ENCODE measurements at regions not wholly inside any gene's neighbourhood (a gene's known extent, or its start where the extent isn't known, plus 50 kb on each side); places are given as distances from the start of the nearest gene placed in this dataset.

DNA sequence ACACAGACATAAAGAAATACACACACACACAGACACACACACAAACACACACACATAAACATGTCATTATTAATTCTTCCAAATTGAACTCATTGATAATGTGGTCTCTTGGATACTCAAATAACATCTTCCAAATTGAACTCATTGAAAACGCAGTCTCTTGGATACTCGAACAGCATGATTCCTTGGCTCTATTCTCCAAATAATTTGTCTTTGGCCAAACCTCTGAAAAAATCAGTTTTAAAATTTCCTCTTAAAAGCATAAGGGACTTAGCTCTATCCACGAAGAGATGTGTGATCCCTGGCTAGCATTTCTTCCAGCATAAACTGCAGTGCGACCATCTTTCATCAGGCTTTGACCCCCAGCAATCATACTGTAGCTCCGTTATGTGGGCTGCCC is 296.6 kb downstream of the IRX2 start:
- TF ChIP-seq POLR2A (IDR thresholded peaks at IDR 0.05; ENCODE audit: low read depth, low read length), result no peak
- FAIRE-seq (no peak), DNase-seq (ENCODE audit: insufficient read length, low spot score) (no peak)

DNA sequence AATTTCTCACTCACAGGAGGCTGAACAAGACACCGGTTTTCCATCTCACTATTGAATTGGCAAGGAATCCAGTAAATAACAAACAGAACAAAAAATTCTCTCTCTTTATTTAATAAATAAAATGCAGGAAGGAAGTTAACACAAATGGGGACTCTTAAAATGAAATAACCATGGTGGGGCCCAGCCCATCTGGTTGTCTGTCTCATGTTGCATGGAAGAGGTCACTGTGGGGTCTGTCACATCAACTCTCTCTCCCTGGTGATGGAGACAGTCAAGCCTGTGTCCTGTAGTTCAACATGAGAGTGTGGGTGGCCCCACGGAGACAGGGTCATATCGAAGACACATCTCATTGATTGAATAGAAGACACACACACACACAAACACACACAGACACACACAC is 297.7 kb downstream of the IRX2 start:
- TF ChIP-seq POLR2A (IDR thresholded peaks at IDR 0.05; ENCODE audit: low read depth, low read length), result no peak
- FAIRE-seq (no peak), DNase-seq (ENCODE audit: insufficient read length, low spot score) (no peak)

DNA sequence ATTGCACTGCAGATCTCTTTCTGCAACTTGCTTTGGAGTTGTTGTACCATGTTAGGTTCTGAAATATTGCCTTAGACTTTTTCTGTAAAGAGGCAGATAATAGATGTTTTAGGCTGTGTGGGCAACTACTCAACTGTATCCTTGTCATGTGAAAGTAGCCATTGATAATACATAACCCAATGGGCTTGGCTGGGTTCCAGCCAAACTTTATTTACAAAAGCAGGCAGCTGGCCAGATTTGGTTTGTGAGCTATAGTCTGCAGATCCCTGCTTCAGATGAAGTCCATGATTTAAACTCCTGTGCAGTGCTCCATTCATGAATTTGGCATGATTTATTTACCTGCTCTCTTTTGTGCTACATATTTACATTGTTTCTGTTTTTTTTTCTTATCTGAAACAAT is 300.4 kb downstream of the IRX2 start:
- DNase-seq (ENCODE audit: insufficient read length, low spot score), result no peak
- TF ChIP-seq POLR2A (IDR thresholded peaks at IDR 0.05; ENCODE audit: low read depth, low read length), result no peak
- FAIRE-seq, result no peak

- no peak for FAIRE-seq
- TF ChIP-seq POLR2A (IDR thresholded peaks at IDR 0.05; ENCODE audit: low read depth, low read length), result no peak
Measured at GRCh38 chr5:2442496-2443354, 308.8 kb downstream of the IRX2 start.

GRCh38 chr5:2441495-2442180 is 309.8 kb downstream of the IRX2 start:
- TF ChIP-seq POLR2A (IDR thresholded peaks at IDR 0.05; ENCODE audit: low read depth, low read length), result no peak
- no peak for FAIRE-seq

More at GRCh38 chr5:2442496-2443354, 308.8 kb downstream of the IRX2 start:
- no peak for DNase-seq (ENCODE audit: insufficient read length, low spot score)

GRCh38 chr5:2439608-2440007 is 311.9 kb downstream of the IRX2 start:
- DNase-seq (ENCODE audit: insufficient read length, low spot score) (no peak), FAIRE-seq (peak; percentile 6)
- no peak for TF ChIP-seq POLR2A (IDR thresholded peaks at IDR 0.05; ENCODE audit: low read depth, low read length)

More at GRCh38 chr5:2441495-2442180, 309.8 kb downstream of the IRX2 start:
- no peak for DNase-seq (ENCODE audit: insufficient read length, low spot score)

- no peak for FAIRE-seq
Measured at GRCh38 chr5:2433086-2433485, 318.4 kb downstream of the IRX2 start.

GRCh38 chr5:2432076-2432920 is 319.2 kb downstream of the IRX2 start:
- TF ChIP-seq POLR2A (IDR thresholded peaks at IDR 0.05; ENCODE audit: low read depth, low read length), result no peak
- FAIRE-seq (no peak), DNase-seq (ENCODE audit: insufficient read length, low spot score) (no peak)

More at GRCh38 chr5:2433086-2433485, 318.4 kb downstream of the IRX2 start:
- no peak for DNase-seq (ENCODE audit: insufficient read length, low spot score)
- no peak for TF ChIP-seq POLR2A (IDR thresholded peaks at IDR 0.05; ENCODE audit: low read depth, low read length)

DNA sequence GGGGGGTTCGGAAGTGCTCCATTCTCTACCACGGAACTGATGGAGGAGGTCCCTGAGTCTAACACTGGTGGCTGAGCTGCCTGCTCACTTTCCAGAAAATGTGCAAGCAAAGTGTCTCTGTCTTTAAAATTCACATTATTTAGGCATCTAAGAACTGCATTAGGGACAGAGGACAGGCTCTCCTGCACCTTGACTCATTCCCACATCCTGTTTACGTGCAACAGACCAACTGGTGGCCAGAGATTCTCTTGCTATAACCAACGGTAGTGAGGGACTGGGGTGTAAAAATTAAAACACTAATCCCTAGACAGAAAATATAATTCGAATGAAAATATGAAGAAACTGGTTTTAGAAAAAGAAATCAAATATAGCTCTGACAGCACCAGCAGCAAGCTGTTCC is 320.9 kb downstream of the IRX2 start:
- DNase-seq (ENCODE audit: insufficient read length, low spot score) (no peak), FAIRE-seq (no peak)
- TF ChIP-seq POLR2A (IDR thresholded peaks at IDR 0.05; ENCODE audit: low read depth, low read length), result no peak

GRCh38 chr5:2427983-2428382 is 323.5 kb downstream of the IRX2 start:
- DNase-seq (ENCODE audit: insufficient read length, low spot score), result no peak
- no peak for TF ChIP-seq POLR2A (IDR thresholded peaks at IDR 0.05; ENCODE audit: low read depth, low read length)
- no peak for FAIRE-seq

GRCh38 chr5:2423634-2424033 is 327.8 kb downstream of the IRX2 start:
- TF ChIP-seq POLR2A (IDR thresholded peaks at IDR 0.05; ENCODE audit: low read depth, low read length), result no peak
- no peak for FAIRE-seq
- no peak for DNase-seq (ENCODE audit: insufficient read length, low spot score)

GRCh38 chr5:2417301-2417700 is 334.2 kb downstream of the IRX2 start:
- no peak for TF ChIP-seq POLR2A (IDR thresholded peaks at IDR 0.05; ENCODE audit: low read depth, low read length)

GRCh38 chr5:2415678-2416077 is 335.8 kb downstream of the IRX2 start:
- FAIRE-seq, result no peak
- no peak for TF ChIP-seq POLR2A (IDR thresholded peaks at IDR 0.05; ENCODE audit: low read depth, low read length)
- no peak for DNase-seq (ENCODE audit: insufficient read length, low spot score)

More at GRCh38 chr5:2417301-2417700, 334.2 kb downstream of the IRX2 start:
- no peak for FAIRE-seq
- DNase-seq (ENCODE audit: insufficient read length, low spot score), result no peak

DNA sequence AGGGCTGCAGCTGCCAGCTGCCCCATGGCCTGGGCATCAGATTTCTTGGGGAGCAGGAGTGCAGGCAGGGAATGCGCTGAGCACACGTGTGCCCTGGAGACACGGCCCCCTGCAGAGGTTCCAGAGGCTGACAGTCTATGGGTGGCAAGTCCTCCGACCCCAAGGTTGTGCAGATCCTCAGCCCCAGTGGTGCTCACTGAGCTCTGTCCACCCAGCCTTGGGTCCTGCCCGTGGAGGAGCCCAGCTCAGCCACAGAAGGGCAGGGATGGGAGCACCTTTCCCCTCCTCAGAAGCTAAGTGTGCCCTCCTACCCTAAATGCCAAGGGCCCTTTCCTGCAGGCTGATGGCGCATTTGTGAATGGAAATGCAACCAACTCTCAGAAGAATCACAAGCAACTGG is 341.0 kb downstream of the IRX2 start:
- TF ChIP-seq POLR2A (IDR thresholded peaks at IDR 0.05; ENCODE audit: low read depth, low read length), result no peak
- DNase-seq (ENCODE audit: insufficient read length, low spot score) (no peak), FAIRE-seq (no peak)
